Brain microvascular endothelial cell (primary cell): ENCODE measurements at regions not wholly inside any gene's neighbourhood (a gene's known extent, or its start where the extent isn't known, plus 50 kb on each side); places are given as distances from the start of the nearest gene placed in this dataset.
"Not testable (repeated sequence)": the region's sequence is repeated elsewhere in the genome, so short reads cannot be mapped to it uniquely, and the experiment has no call there.

Experiments
- DNase-seq: peaks from one replicate; pipeline ENCODE4 v3.0.0-alpha.2; 2020
- H3K27ac ChIP-seq: fragments of 250-450 bp; sonication (Bioruptor Pico); 2 replicates; pipeline ENCODE4 v1.5.1; 2020; ENCODE audit warnings: mild to moderate bottlenecking, moderate library complexity
- H3K27me3 ChIP-seq: fragments of 250-450 bp; sonication (Bioruptor Pico); replicated peaks from 2 replicates; pipeline ENCODE4 v1.5.1; 2020; ENCODE audit warnings: mild to moderate bottlenecking
- H3K36me3 ChIP-seq: fragments of 250-450 bp; sonication (Bioruptor Pico); replicated peaks from 2 replicates; pipeline ENCODE4 v1.5.1; 2020; ENCODE audit warnings: mild to moderate bottlenecking
- H3K4me3 ChIP-seq: 2 replicates; pipeline ENCODE4 v1.5.1; 2011; ENCODE audit warnings: low read depth, mild to moderate bottlenecking, control low read depth, low read length, moderate library complexity
- CTCF ChIP-seq: IDR thresholded peaks from 2 replicates; pipeline ENCODE4 v1.5.1; 2011; ENCODE audit warnings: low read depth, mild to moderate bottlenecking, moderate library complexity, low read length, control low read depth, inconsistent platforms; ENCODE audit errors: missing control alignments
- in situ Hi-C: cut with HindIII; loops from 2 replicates; pipeline ENCODE4 v1.10.0; 2017; ENCODE audit warnings: low sequenced_read_pairs, low pct_ligation_motif_present

DNA sequence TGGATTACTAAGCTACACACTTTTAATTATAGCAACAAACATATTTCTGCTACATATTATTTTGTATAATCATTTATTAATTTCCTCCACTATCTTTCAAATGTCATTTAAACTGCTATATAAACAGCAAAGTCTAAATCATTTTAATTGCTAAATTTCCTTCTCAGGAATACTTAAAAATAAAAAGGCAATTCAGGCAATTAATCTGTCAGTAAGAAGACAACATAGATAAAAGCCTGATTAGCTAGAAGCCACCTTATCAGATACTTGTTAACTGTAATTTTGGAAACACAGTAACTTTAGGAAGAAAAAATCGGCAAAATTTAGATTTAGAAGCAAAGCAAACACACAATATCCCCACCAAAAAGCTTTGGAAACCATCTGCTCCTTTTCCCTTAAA, 188.2 kb upstream of the ZNF804A start:
- TF ChIP-seq CTCF: no peak
- no peak overlapping the region for H3K27ac ChIP-seq
- in situ Hi-C loops: no loop called here
- no peak for DNase-seq
- H3K27me3 ChIP-seq: no peaks in the 10 kb centered on the region
- no peaks in the 10 kb centered on the region for H3K36me3 ChIP-seq
- H3K4me3 ChIP-seq: no peak overlapping the region

DNA sequence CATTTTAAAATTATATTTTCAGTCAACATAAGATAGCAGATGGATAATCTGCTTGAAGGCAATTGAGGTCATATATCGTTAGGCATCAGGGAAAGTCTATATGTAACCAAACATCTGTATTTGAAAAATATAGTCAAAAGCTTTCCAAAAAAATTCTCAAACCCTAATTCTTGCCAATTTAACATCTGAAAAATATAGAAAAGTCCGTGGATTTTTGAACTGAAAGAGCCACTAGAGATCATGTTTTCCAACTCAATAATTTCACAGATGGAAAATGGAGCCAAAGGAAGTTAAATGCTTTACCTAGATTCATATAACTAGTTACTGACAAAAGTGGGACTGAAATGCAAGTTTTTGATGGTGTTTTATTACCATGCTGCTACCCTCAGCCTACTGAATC, 185.1 kb upstream of the ZNF804A start:
- no peaks in the 10 kb centered on the region for H3K36me3 ChIP-seq
- no peak overlapping the region for H3K27ac ChIP-seq
- no peak overlapping the region for H3K4me3 ChIP-seq
- TF ChIP-seq CTCF: no peak
- H3K27me3 ChIP-seq: no peaks in the 10 kb centered on the region
- in situ Hi-C loops: no loop called here
- no peak for DNase-seq

GRCh38 chr2:184413671-184414229, 184.6 kb upstream of the ZNF804A start:
- no peak for TF ChIP-seq CTCF
- no peak for DNase-seq
- in situ Hi-C loops: no loop called here

DNA sequence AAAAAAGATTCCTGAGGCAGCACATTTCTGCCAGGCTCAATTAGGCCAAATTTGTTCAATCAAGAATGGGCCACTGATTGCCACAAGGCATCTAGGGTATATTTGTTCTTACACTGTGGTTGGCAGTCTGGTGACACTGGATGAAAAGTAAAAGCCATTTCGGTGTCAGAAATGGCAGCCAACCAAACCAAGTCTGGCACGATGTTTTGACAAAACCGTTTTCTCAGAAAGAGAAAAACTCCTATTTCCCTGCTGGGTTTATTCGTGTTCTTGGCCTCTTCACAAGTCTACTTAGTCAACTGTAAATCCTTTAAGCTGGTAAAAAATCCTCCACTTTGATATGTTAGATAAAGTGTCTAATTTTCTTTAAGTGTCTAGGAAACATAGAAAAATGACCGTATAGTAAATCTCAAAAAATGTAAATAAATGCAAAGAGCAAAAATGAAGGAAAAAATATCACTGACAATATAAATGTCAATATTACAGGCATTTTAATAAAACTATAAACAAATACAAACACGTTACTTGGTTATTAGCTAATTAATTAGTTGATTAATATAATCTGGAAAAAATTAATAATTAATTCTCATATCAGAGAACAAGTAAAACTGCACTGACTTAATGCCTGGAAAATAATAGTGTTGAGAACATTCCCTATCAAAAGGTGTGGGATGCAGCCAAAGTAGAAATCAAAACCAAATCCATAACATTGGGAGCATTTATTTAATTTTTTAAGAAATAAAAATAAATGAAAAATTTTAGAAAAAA, 182.0 kb upstream of the ZNF804A start:
- in situ Hi-C loops: no loop called here
- Histone ChIP-seq H3K27ac (no peak overlapping the region), H3K4me3 (no peak overlapping the region), H3K27me3 (no peaks in the 10 kb centered on the region), H3K36me3 (no peaks in the 10 kb centered on the region)
- DNase-seq: no peak
- TF ChIP-seq CTCF: no peak

More at GRCh38 chr2:184413671-184414229, 184.6 kb upstream of the ZNF804A start:
- Histone ChIP-seq H3K27me3 (no peaks in the 10 kb centered on the region), H3K36me3 (no peaks in the 10 kb centered on the region), H3K27ac (no peak overlapping the region), H3K4me3 (no peak overlapping the region)

DNA sequence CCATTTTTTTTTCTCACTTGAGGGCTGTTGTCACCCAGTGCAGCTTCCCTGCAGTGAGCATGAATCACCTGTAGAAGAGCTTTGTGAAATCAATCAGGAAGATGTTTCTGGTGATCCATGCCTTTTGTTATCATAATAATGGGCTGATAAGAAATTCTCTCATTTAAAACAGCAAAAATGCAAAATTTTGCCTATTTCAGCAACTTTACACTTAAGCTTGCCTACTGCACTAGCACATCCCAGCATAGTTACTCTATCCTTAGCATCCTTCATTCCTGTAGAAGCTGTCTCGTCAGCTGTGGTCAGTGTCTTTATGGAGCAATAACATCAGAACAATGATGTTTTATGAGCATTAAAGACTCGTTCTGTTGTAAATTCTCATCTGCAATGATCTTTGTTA, 178.6 kb upstream of the ZNF804A start:
- DNase-seq: no peak
- Histone ChIP-seq H3K4me3 (no peak overlapping the region), H3K27me3 (no peaks in the 10 kb centered on the region), H3K27ac (no peak overlapping the region), H3K36me3 (no peaks in the 10 kb centered on the region)
- in situ Hi-C loops: no loop called here
- TF ChIP-seq CTCF: no peak

GRCh38 chr2:184421456-184421855, 176.9 kb upstream of the ZNF804A start:
- H3K4me3 ChIP-seq, H3K36me3 ChIP-seq, in situ Hi-C loops, DNase-seq, H3K27me3 ChIP-seq, H3K27ac ChIP-seq: not testable (repeated sequence)
